ENCODE measurements at regions not wholly inside any gene's neighbourhood (a gene's known extent, or its start where the extent isn't known, plus 50 kb on each side); places are given as distances from the start of the nearest gene placed in this dataset.
"Not testable (repeated sequence)": the region's sequence is repeated elsewhere in the genome, so short reads cannot be mapped to it uniquely, and the experiment has no call there.

DNA sequence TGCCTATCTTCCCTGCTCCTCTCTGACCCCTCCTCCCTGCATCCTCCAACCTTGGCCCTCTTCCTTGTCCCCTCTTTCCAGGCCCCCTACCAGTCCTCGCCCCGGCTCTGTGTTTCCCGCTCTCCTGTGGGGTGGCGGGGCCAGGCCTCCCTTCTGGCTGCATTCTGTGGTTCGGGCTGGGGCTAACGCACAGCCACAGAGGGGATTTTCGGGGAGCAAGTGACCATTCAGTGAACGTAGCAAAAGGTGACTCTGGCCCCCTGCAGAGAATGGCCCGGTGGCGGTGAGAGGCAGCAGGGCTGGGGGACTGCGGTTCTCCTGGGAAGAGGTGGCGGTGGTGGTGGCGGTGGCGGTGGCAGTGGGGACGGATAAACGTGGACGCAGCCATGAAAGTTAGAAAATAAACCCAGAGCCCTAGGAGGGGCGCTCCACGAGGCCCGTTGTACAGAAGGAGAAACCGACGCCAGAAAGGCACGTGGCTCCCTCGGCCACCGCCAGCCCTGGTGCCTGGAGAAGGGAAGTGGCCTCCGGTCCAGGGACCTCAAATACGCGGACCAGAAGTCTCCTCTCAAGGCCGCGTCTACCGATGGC lies 269.6 kb downstream of the ADGRD1 start:
- TF ChIP-seq, protein P1, sequence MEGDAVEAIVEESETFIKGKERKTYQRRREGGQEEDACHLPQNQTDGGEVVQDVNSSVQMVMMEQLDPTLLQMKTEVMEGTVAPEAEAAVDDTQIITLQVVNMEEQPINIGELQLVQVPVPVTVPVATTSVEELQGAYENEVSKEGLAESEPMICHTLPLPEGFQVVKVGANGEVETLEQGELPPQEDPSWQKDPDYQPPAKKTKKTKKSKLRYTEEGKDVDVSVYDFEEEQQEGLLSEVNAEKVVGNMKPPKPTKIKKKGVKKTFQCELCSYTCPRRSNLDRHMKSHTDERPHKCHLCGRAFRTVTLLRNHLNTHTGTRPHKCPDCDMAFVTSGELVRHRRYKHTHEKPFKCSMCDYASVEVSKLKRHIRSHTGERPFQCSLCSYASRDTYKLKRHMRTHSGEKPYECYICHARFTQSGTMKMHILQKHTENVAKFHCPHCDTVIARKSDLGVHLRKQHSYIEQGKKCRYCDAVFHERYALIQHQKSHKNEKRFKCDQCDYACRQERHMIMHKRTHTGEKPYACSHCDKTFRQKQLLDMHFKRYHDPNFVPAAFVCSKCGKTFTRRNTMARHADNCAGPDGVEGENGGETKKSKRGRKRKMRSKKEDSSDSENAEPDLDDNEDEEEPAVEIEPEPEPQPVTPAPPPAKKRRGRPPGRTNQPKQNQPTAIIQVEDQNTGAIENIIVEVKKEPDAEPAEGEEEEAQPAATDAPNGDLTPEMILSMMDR (IDR thresholded peaks at IDR 0.05): no peak
- H3K9ac ChIP-seq: no peak overlapping the region
- H3K27ac ChIP-seq: no peak overlapping the region

DNA sequence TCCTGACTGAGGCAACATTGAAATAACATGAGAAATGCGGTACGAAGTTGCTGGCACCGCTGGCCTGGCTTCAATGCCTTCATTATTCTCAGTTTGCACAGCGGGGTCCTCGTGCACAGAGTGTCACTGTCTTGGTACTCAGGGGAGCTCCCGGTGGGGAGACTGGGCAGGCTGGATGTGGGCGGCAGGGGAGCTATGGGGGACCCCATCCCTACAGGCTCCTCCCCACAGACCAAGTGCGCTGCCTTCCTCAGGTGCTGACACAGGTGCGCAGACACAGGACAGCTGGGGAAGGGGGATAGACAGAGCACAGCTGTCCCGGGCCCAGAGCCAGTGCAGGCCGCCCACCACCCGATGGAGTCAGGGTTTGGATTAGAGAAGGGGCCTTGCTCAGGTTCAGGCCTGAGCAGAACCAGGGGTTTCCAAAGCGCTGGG lies 270.1 kb downstream of the ADGRD1 start:
- Histone ChIP-seq H2AFZ (no peak overlapping the region), H3K9me3 (ENCODE audit: control insufficient read depth, low read length) (no peaks in the 10 kb centered on the region), H3K4me1 (peaks cover 6% of the 10 kb centered on the region), H3K79me2 (no peaks in the 10 kb centered on the region), H3K4me3 (ENCODE audit: low read depth, low read length) (no peak overlapping the region), H3K27ac (no peak overlapping the region), H3K36me3 (ENCODE audit: control insufficient read depth, insufficient read depth, low read length) (no peaks in the 10 kb centered on the region), H3K9ac (no peak overlapping the region), H3K27me3 (ENCODE audit: control insufficient read depth, insufficient read depth, low read length) (no peaks in the 10 kb centered on the region), H3K4me2 (ENCODE audit: low read length) (no peak overlapping the region)
- TF ChIP-seq, protein P1 (IDR thresholded peaks at IDR 0.05): no peak

More for the DNA sequence above, 269.6 kb downstream of the ADGRD1 start:
- Histone ChIP-seq H3K9me3 (ENCODE audit: control insufficient read depth, low read length) (no peaks in the 10 kb centered on the region), H3K79me2 (no peaks in the 10 kb centered on the region), H3K36me3 (ENCODE audit: control insufficient read depth, insufficient read depth, low read length) (no peaks in the 10 kb centered on the region), H3K4me2 (ENCODE audit: low read length) (no peak overlapping the region), H2AFZ (no peak overlapping the region), H3K27me3 (ENCODE audit: control insufficient read depth, insufficient read depth, low read length) (no peaks in the 10 kb centered on the region), H3K4me3 (ENCODE audit: low read depth, low read length) (no peak overlapping the region), H3K4me1 (peaks cover 8% of the 10 kb centered on the region)

DNA sequence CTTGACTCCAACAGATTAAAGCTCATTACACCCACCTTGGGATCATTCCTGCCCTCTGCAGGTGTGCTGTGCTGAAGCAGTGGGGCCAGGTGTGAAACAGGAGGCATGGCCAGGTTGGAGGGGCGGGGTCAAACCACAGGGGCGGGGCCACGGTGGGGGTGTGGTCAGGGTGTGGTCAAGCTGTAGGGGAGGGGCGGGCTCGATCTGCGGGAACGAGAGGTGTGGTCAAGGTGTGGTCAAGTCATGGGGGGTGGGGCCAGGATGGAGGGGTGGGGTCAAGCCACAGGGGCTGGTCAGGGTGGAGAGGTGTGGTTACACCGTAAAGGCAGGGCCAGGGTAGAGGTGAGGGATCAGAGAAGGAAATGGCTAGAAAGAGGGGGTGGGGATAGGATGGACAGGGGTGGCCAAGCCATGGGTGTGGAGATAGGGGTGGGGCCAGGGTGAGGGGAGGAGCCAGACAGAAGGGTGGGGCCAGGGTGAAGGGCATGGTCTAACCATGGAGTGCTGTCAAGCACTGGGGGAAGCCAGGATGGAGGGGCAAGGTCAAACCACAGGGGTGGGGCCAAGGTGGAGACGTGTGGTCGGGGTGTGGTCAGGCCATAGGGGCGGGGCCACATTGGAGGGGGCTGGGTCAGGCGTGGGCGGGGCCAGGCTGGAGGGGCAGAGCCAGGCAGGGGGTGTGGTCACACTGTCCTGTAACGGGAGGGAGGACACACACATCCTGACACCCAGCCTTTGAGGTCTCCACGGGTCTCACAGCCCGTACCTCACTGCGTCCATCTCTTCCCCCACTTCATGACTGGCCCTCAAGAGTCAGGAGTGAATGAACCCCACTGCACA lies 270.7 kb downstream of the ADGRD1 start:
- H3K36me3 ChIP-seq (ENCODE audit: control insufficient read depth, insufficient read depth, low read length): not testable (repeated sequence)

DNA sequence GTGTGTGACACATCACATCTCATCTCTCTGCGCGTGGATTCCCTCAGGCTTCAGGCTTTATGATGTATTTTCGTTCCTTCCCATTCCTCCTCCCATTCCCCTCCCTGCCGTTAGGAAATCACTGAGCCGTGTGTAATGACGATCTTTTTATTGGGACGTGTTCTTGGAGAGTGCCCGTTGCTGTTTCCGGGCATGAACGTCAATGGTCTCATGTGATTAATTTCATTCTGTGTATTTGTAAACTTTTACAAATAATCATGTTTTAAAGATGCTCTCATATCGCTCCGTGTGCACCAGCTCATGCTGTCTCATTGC lies 271.3 kb downstream of the ADGRD1 start:
- H3K9me3 ChIP-seq (ENCODE audit: control insufficient read depth, low read length); H3K4me1 ChIP-seq; H3K4me3 ChIP-seq (ENCODE audit: low read depth, low read length); H3K9ac ChIP-seq; H3K27me3 ChIP-seq (ENCODE audit: control insufficient read depth, insufficient read depth, low read length); H3K4me2 ChIP-seq (ENCODE audit: low read length); H2AFZ ChIP-seq; H3K36me3 ChIP-seq (ENCODE audit: control insufficient read depth, insufficient read depth, low read length); H3K27ac ChIP-seq; H3K79me2 ChIP-seq: not testable (repeated sequence)

More for the DNA sequence above, 270.7 kb downstream of the ADGRD1 start:
- not testable (repeated sequence) for H3K4me2 ChIP-seq (ENCODE audit: low read length); H3K79me2 ChIP-seq; H2AFZ ChIP-seq; H3K27ac ChIP-seq; H3K27me3 ChIP-seq (ENCODE audit: control insufficient read depth, insufficient read depth, low read length); H3K4me3 ChIP-seq (ENCODE audit: low read depth, low read length); H3K4me1 ChIP-seq; H3K9ac ChIP-seq; H3K9me3 ChIP-seq (ENCODE audit: control insufficient read depth, low read length)

DNA sequence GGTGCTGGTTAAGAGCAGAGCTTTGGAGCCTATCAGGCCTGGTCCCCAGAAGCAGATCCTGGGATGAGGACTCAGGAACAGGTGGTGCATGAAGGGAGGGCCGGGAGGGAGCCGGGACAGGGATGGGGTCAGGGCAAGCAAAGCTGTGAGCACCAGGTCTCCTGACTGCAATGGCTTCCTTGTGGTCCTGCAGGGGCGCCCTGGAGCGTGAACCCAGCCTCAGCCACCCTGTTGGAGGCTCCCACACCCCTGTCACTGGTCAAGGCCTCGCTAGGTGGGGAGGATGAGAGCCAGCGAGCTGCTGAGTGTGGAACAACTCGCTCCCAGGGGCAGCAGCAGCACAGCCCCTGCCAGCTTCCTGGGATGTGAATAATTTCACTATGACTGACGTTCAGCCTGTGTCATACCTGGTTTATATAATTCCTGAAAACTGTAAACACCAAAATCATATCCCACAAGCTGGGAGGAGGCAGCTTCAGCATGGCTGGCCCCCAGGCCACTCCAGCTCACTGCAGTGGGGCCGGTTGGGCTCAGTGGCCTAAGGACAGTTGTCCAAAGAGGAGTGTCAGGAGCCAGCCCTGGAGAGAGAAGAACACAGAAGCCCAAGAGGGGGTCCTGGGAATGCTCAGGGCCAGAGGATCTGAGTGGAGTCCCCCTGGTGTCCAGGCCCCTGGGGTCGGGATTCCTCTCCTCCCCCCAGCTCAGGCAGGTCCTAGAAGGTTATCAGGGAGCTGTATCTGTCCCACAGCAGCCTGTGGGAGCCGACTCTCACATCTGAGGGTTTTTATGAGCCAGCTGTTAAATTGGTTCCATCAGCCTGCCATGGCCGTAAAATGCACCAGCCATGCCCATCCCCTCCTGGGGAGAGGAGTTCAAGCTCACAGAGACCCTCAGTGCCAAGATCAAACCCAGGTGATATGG lies 272.9 kb downstream of the ADGRD1 start:
- Histone ChIP-seq H3K9ac (no peak overlapping the region), H3K4me2 (ENCODE audit: low read length) (no peak overlapping the region), H3K27me3 (ENCODE audit: control insufficient read depth, insufficient read depth, low read length) (no peaks in the 10 kb centered on the region), H3K36me3 (ENCODE audit: control insufficient read depth, insufficient read depth, low read length) (no peaks in the 10 kb centered on the region), H3K27ac (no peak overlapping the region), H2AFZ (no peak overlapping the region), H3K9me3 (ENCODE audit: control insufficient read depth, low read length) (no peaks in the 10 kb centered on the region), H3K79me2 (no peaks in the 10 kb centered on the region), H3K4me3 (ENCODE audit: low read depth, low read length) (no peak overlapping the region), H3K4me1 (peaks cover 10% of the 10 kb centered on the region)
- TF ChIP-seq, protein P1 (IDR thresholded peaks at IDR 0.05): no peak

DNA sequence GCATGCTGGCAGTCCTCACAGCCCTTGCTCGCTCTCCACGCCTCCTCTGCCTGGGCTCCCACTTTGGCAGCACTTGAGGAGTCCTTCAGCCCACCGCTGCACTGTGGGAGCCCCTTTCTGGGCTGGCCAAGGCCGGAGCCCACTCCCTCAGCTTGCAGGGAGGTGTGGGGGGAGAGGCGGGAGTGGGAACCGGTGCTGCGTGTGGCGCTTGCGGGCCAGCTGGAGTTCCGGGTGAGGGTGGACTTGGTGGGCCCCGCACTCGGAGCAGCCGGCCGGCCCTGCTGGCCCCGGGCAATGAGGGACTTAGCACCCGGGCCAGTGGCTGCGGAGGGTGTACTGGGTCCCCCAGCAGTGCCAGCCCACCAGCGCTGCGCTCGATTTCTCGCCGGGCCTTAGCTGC lies 273.9 kb downstream of the ADGRD1 start:
- not testable (repeated sequence) for H3K9ac ChIP-seq; H3K4me1 ChIP-seq; H2AFZ ChIP-seq; H3K27me3 ChIP-seq (ENCODE audit: control insufficient read depth, insufficient read depth, low read length); H3K36me3 ChIP-seq (ENCODE audit: control insufficient read depth, insufficient read depth, low read length); H3K4me2 ChIP-seq (ENCODE audit: low read length); H3K4me3 ChIP-seq (ENCODE audit: low read depth, low read length); H3K9me3 ChIP-seq (ENCODE audit: control insufficient read depth, low read length); H3K27ac ChIP-seq; H3K79me2 ChIP-seq

DNA sequence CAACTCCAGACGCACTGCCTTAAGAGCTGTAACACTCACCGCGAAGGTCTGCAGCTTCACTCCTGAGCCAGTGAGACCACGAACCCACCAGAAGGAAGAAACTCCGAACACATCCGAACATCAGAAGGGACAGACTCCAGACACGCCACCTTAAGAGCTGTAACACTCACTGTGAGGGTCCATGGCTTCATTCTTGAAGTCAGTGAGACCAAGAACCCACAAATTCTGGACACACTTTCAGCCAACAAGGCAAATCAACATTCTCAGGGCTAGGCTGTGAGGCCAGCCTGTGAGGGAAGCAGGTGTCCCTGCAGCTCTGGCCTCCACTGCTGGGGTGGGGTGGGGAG lies 275.3 kb downstream of the ADGRD1 start:
- not testable (repeated sequence) for H3K36me3 ChIP-seq (ENCODE audit: control insufficient read depth, insufficient read depth, low read length); H3K9me3 ChIP-seq (ENCODE audit: control insufficient read depth, low read length); H2AFZ ChIP-seq; H3K27ac ChIP-seq; H3K4me2 ChIP-seq (ENCODE audit: low read length); H3K4me1 ChIP-seq; H3K9ac ChIP-seq; H3K79me2 ChIP-seq; H3K4me3 ChIP-seq (ENCODE audit: low read depth, low read length); H3K27me3 ChIP-seq (ENCODE audit: control insufficient read depth, insufficient read depth, low read length)

All from parathyroid adenoma (tissue), 2 donors.